HG02973 (cell line): ENCODE measurements at regions not wholly inside any gene's neighbourhood (a gene's known extent, or its start where the extent isn't known, plus 50 kb on each side); places are given as distances from the start of the nearest gene placed in this dataset.
"Not testable (repeated sequence)": the region's sequence is repeated elsewhere in the genome, so short reads cannot be mapped to it uniquely, and the experiment has no call there.

Experiments
- ATAC-seq: cut with Tn5 transposase; IDR thresholded peaks from one replicate; pipeline ENCODE4 v1.9.1; 2021; ENCODE audit warnings: moderate library complexity; ENCODE audit not compliant: unreplicated experiment

GRCh38 chr5:83810511-83810910 is 89.9 kb upstream of the HAPLN1 start:
- no peak for ATAC-seq

- no peak for ATAC-seq
Observed at GRCh38 chr5:83802686-83803085, 82.0 kb upstream of the HAPLN1 start.

GRCh38 chr5:83800201-83800600 is 79.5 kb upstream of the HAPLN1 start:
- no peak for ATAC-seq

GRCh38 chr5:83799020-83799419 is 78.4 kb upstream of the HAPLN1 start:
- not testable (repeated sequence) for ATAC-seq

GRCh38 chr5:83789371-83789770 is 68.7 kb upstream of the HAPLN1 start:
- no peak for ATAC-seq

- ATAC-seq: no peak
Observed at GRCh38 chr5:83787631-83788030, 67.0 kb upstream of the HAPLN1 start.

GRCh38 chr5:83785176-83785668 is 64.6 kb upstream of the HAPLN1 start:
- no peak for ATAC-seq

- no peak for ATAC-seq
Observed at GRCh38 chr5:83780699-83781350, 60.2 kb upstream of the HAPLN1 start.

- no peak for ATAC-seq
Observed at GRCh38 chr5:83777856-83778255, 57.2 kb upstream of the HAPLN1 start.

- ATAC-seq: no peak
Observed at GRCh38 chr5:83776437-83777031, 55.9 kb upstream of the HAPLN1 start.
